Mesenchymal stem cell (in vitro differentiated cells and primary cell): ENCODE measurements at regions not wholly inside any gene's neighbourhood (a gene's known extent, or its start where the extent isn't known, plus 50 kb on each side); places are given as distances from the start of the nearest gene placed in this dataset.

Source experiments
- DNase-seq: peaks from one replicate; pipeline ENCODE4 v3.0.0-alpha.2; 2013
- H2AFZ ChIP-seq: one replicate; pipeline ENCODE4 v1.6.1; 2013; ENCODE audit warnings: low read depth, mild to moderate bottlenecking, control low read depth, inconsistent platforms, low read length, moderate library complexity
- H2AK5ac ChIP-seq: 2 replicates; pipeline ENCODE4 v1.6.1; 2013; ENCODE audit warnings: low read length, moderate library complexity, mild to moderate bottlenecking, inconsistent platforms; ENCODE audit not compliant: severe bottlenecking
- H2BK120ac ChIP-seq: one replicate; pipeline ENCODE4 v1.6.1; 2013; ENCODE audit warnings: low read depth, mild to moderate bottlenecking, inconsistent platforms, low read length, moderate library complexity
- H2BK12ac ChIP-seq, 2 experiments: one replicate each; pipeline ENCODE4 v1.6.1; 2013; ENCODE audit warnings: inconsistent platforms in 2 of 2, low read length in 2 of 2, mild to moderate bottlenecking in 2 of 2, moderate library complexity in 2 of 2, control low read depth in 1 of 2
- H2BK15ac ChIP-seq: one replicate; pipeline ENCODE4 v1.6.1; 2013; ENCODE audit warnings: mild to moderate bottlenecking, low read depth, inconsistent platforms; ENCODE audit not compliant: poor library complexity, severe bottlenecking
- H2BK5ac ChIP-seq: 2 replicates; pipeline ENCODE4 v1.6.1; 2013; ENCODE audit warnings: low read depth, mild to moderate bottlenecking, low read length, control low read depth, inconsistent platforms; ENCODE audit not compliant: poor library complexity, severe bottlenecking
- H3K14ac ChIP-seq, 2 experiments: one replicate each; pipeline ENCODE4 v1.6.1; 2013; ENCODE audit warnings: inconsistent platforms in 2 of 2, low read length in 2 of 2, control low read depth in 1 of 2, mild to moderate bottlenecking in 1 of 2, moderate library complexity in 1 of 2
- H3K18ac ChIP-seq, 2 experiments: one replicate each; pipeline ENCODE4 v1.6.1; 2013; ENCODE audit warnings: inconsistent platforms in 2 of 2, low read length in 2 of 2, control low read depth in 1 of 2, low read depth in 1 of 2, mild to moderate bottlenecking in 1 of 2
- H3K23ac ChIP-seq, 2 experiments: one replicate each; pipeline ENCODE4 v1.6.1; 2013; ENCODE audit warnings: inconsistent platforms in 2 of 2, low read length in 2 of 2, mild to moderate bottlenecking in 2 of 2, moderate library complexity in 2 of 2, control low read depth in 1 of 2
- H3K27ac ChIP-seq: 2 replicates; pipeline ENCODE4 v1.5.1; 2013; ENCODE audit warnings: mild to moderate bottlenecking, moderate library complexity, low read length, control low read depth, inconsistent platforms; ENCODE audit not compliant: poor library complexity, severe bottlenecking
- H3K27me3 ChIP-seq, 2 experiments: 2 replicates each; pipeline versions ENCODE4 v1.6.1 to v1.7.0; 2013; ENCODE audit warnings: low read length in 2 of 2, mild to moderate bottlenecking in 2 of 2, moderate library complexity in 2 of 2, control low read depth in 1 of 2, inconsistent platforms in 1 of 2; ENCODE audit not compliant: control insufficient read depth in 1 of 2, insufficient read depth in 1 of 2
- H3K36me3 ChIP-seq, 2 experiments: 2 replicates each; pipeline versions ENCODE4 v1.6.1 to v1.7.0; 2013; ENCODE audit warnings: low read length in 2 of 2, control low read depth in 1 of 2, inconsistent platforms in 1 of 2, low read depth in 1 of 2, mild to moderate bottlenecking in 1 of 2; ENCODE audit not compliant: insufficient read depth in 2 of 2, control insufficient read depth in 1 of 2
- H3K4ac ChIP-seq, 2 experiments: one replicate each; pipeline ENCODE4 v1.6.1; 2013; ENCODE audit warnings: inconsistent platforms in 2 of 2, low read length in 2 of 2, mild to moderate bottlenecking in 2 of 2, moderate library complexity in 2 of 2, control low read depth in 1 of 2, low read depth in 1 of 2
- H3K4me1 ChIP-seq: 2 replicates; pipeline ENCODE4 v1.6.1; 2013; ENCODE audit warnings: low read depth, low read length, control low read depth; ENCODE audit not compliant: control insufficient read depth, insufficient read depth
- H3K4me2 ChIP-seq: 2 replicates; pipeline ENCODE4 v1.6.1; 2013; ENCODE audit warnings: low read length, mild to moderate bottlenecking, inconsistent platforms; ENCODE audit not compliant: poor library complexity, severe bottlenecking
- H3K4me3 ChIP-seq, 2 experiments: 2 replicates each; pipeline versions ENCODE4 v1.5.1 to v1.7.0; 2013; ENCODE audit warnings: low read length in 2 of 2, mild to moderate bottlenecking in 2 of 2, control low read depth in 1 of 2, low read depth in 1 of 2; ENCODE audit not compliant: insufficient read depth in 1 of 2
- H3K79me1 ChIP-seq: replicated peaks from 2 replicates; pipeline ENCODE4 v1.6.1; 2013; ENCODE audit warnings: mild to moderate bottlenecking, control low read depth, low read length, inconsistent platforms; ENCODE audit not compliant: poor library complexity, severe bottlenecking
- H3K9ac ChIP-seq: 2 replicates; pipeline ENCODE4 v1.7.0; 2013; ENCODE audit warnings: mild to moderate bottlenecking, low read length, moderate library complexity
- H3K9me3 ChIP-seq: 2 replicates; pipeline ENCODE4 v1.7.0; 2013; ENCODE audit warnings: mild to moderate bottlenecking, low read length; ENCODE audit not compliant: control insufficient read depth
- H4K8ac ChIP-seq: one replicate; pipeline ENCODE4 v1.6.1; 2013; ENCODE audit warnings: inconsistent platforms, mild to moderate bottlenecking, low read length, moderate library complexity
- H4K91ac ChIP-seq: one replicate; pipeline ENCODE4 v1.6.1; 2013; ENCODE audit warnings: mild to moderate bottlenecking, low read length, inconsistent platforms
- WGBS: methylation state at CpG from one replicate; pipeline ENCODE4 v1.1.7; 2013; ENCODE audit warnings: mixed read lengths; 5-methylcytosine and 5-hydroxymethylcytosine counted together

DNA sequence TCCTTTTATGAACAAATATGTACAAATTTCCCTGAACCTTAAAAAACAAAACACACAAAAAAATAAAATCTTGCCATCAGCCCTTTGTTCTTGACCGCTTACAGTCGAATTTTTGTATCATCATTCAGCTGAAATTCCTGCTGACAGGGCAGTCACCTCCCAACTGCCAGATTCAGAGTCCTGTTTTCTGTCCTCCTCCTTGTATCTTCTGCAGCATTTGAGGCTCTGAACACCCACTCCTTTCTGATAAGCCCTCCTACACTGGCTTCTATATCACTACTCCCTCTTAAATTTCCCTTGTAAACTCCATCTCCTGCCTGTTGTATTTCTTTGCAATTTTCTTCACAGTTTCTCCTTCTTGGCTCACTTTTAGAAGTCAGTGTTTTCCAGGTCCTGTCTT is 77.8 kb upstream of the CCN6 start:
- no peaks in the 10 kb centered on the region for H3K4me1 ChIP-seq
- H3K36me3 ChIP-seq: no peaks in the 10 kb centered on the region
- H3K23ac ChIP-seq: no peak overlapping the region
- H3K4ac ChIP-seq: no peak overlapping the region
- H2AFZ ChIP-seq: no peak overlapping the region
- H3K14ac ChIP-seq: no peak overlapping the region
- peak overlapping the region; percentile 20 for H3K9ac ChIP-seq
- no peak overlapping the region for H3K27ac ChIP-seq
- no peak overlapping the region for H3K4me3 ChIP-seq
- WGBS: 87% methylated on average over 2 of the region's 2 CpGs
- no peak overlapping the region for H2BK5ac ChIP-seq
- no peak overlapping the region for H3K4me2 ChIP-seq
- no peaks in the 10 kb centered on the region for H3K27me3 ChIP-seq
- no peak overlapping the region for H2BK15ac ChIP-seq
- no peak overlapping the region for H2BK12ac ChIP-seq
- H3K79me1 ChIP-seq: no peaks in the 10 kb centered on the region
- H3K18ac ChIP-seq: no peak overlapping the region
- no peak for DNase-seq
- no peak overlapping the region for H4K8ac ChIP-seq
- H2BK120ac ChIP-seq: no peak overlapping the region
- H2AK5ac ChIP-seq: no peak overlapping the region
- no peaks in the 10 kb centered on the region for H3K9me3 ChIP-seq
- H4K91ac ChIP-seq: no peak overlapping the region

DNA sequence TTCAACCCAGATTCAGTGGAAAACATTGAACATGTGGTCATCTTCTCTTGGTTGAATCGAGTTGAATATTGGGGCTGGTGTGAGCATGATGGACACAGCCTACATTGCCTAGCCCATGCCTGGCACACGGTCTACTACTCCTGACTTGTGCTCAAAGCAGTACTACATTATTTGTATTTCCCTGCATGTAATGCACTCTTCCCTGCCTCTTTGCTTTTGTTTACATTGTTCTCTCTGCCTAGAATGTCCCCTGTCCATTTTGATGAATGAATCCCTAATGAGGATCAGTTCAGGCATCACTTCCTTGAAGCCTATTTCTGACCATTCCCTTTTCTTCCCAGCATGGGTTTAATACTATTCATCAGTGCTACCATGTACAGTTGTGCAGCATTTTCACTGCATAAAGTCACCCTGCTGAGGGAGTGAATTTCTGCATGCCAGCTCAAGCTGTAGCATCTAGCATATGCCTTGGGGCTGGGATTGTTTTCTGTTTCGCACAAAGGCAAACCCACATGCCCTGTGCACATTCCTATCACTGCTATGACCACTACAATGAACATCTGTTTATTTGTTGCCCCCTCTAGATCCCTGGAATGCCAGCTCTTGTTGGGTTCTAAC is 75.3 kb upstream of the CCN6 start:
- H3K9me3 ChIP-seq: no peaks in the 10 kb centered on the region
- no peak overlapping the region for H3K4me3 ChIP-seq
- no peak overlapping the region for H2BK12ac ChIP-seq
- DNase-seq: peak; percentile 52
- no peaks in the 10 kb centered on the region for H3K79me1 ChIP-seq
- H2BK5ac ChIP-seq: no peak overlapping the region
- no peaks in the 10 kb centered on the region for H3K27me3 ChIP-seq
- no peak overlapping the region for H3K4ac ChIP-seq
- no peak overlapping the region for H2AFZ ChIP-seq
- no peak overlapping the region for H2BK120ac ChIP-seq
- no peak overlapping the region for H3K27ac ChIP-seq
- no peaks in the 10 kb centered on the region for H3K36me3 ChIP-seq
- 83% methylated on average over 2 of the region's 3 CpGs for WGBS
- H2AK5ac ChIP-seq: no peak overlapping the region
- no peak overlapping the region for H2BK15ac ChIP-seq
- peak overlapping the region in 1 of 2 experiments; percentile 25 for H3K18ac ChIP-seq
- H4K8ac ChIP-seq: no peak overlapping the region
- no peaks in the 10 kb centered on the region for H3K4me1 ChIP-seq
- no peak overlapping the region for H3K14ac ChIP-seq
- H3K4me2 ChIP-seq: no peak overlapping the region
- H3K9ac ChIP-seq: no peak overlapping the region
- no peak overlapping the region for H3K23ac ChIP-seq
- no peak overlapping the region for H4K91ac ChIP-seq

DNA sequence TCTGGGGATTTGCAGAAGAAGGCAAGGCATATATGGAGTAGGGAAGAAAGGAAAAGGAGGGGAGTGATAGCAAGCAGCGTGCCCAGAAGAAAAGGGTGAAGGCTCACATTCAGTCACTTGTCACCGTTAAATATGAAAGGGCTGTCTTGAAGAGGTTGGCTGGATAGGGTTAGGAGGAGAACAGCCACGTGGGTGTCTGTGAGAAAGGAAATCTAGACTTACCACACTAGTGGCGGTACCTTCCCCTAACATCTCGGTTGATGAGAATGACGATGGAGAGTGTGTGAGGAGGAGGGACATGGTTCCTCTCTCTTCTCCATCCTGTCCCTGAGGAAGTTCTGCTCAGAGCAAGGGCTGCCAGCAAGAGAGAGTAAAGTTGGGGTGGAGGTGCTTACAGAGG is 74.3 kb upstream of the CCN6 start:
- DNase-seq: no peak
- no peaks in the 10 kb centered on the region for H3K9me3 ChIP-seq
- H3K14ac ChIP-seq: peak overlapping the region in 1 of 2 experiments; percentile 26
- no peaks in the 10 kb centered on the region for H3K27me3 ChIP-seq
- H2BK5ac ChIP-seq: no peak overlapping the region
- H3K23ac ChIP-seq: no peak overlapping the region
- no peaks in the 10 kb centered on the region for H3K4me1 ChIP-seq
- H4K8ac ChIP-seq: no peak overlapping the region
- H3K27ac ChIP-seq: no peak overlapping the region
- H3K4me2 ChIP-seq: no peak overlapping the region
- H2BK12ac ChIP-seq: peak overlapping the region in 1 of 2 experiments; percentile 49
- H3K18ac ChIP-seq: peak overlapping the region in 1 of 2 experiments; percentile 67
- no peak overlapping the region for H4K91ac ChIP-seq
- no peak overlapping the region for H2AFZ ChIP-seq
- peak overlapping the region in 1 of 2 experiments; percentile 35 for H3K4ac ChIP-seq
- peak overlapping the region; percentile 34 for H2BK15ac ChIP-seq
- H3K4me3 ChIP-seq: peak overlapping the region in 1 of 2 experiments; percentile 4
- no peak overlapping the region for H2BK120ac ChIP-seq
- no peaks in the 10 kb centered on the region for H3K79me1 ChIP-seq
- H3K36me3 ChIP-seq: no peaks in the 10 kb centered on the region
- no peak overlapping the region for H2AK5ac ChIP-seq
- WGBS: 97% methylated on average over 6 of the region's 6 CpGs
- peak overlapping the region; percentile 70 for H3K9ac ChIP-seq

DNA sequence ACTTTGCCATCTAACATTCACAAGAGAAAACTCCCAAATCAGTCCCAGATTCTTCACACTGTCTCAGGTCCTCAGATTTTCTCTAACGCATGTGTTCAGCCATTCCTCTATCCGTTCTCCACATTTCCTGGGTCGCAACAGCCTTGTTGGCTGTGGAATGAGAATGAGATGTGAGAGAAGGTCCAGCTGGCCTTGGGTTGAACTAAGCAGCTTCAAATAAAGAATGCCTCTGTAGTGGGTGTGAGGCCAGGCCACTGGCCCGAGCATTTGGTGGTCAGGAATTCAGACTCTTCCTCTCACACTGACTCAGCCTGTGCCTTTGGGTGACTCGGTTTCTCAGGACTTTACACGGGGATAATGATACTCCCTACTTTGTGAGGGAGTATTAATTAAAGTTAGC is 73.8 kb upstream of the CCN6 start:
- H3K18ac ChIP-seq: no peak overlapping the region
- no peak overlapping the region for H3K23ac ChIP-seq
- H2BK5ac ChIP-seq: no peak overlapping the region
- H2BK120ac ChIP-seq: no peak overlapping the region
- no peaks in the 10 kb centered on the region for H3K9me3 ChIP-seq
- no peak overlapping the region for H2AFZ ChIP-seq
- no peaks in the 10 kb centered on the region for H3K36me3 ChIP-seq
- DNase-seq: no peak
- no peak overlapping the region for H3K14ac ChIP-seq
- no peaks in the 10 kb centered on the region for H3K4me1 ChIP-seq
- no peak overlapping the region for H3K4ac ChIP-seq
- H2BK15ac ChIP-seq: no peak overlapping the region
- H3K9ac ChIP-seq: peak overlapping the region; percentile 70
- H4K91ac ChIP-seq: no peak overlapping the region
- H3K4me3 ChIP-seq: peak overlapping the region in 1 of 2 experiments; percentile 7
- 87% methylated on average over 6 of the region's 6 CpGs for WGBS
- H3K27ac ChIP-seq: no peak overlapping the region
- peak overlapping the region in 1 of 2 experiments; percentile 11 for H2BK12ac ChIP-seq
- H2AK5ac ChIP-seq: no peak overlapping the region
- no peaks in the 10 kb centered on the region for H3K79me1 ChIP-seq
- no peak overlapping the region for H4K8ac ChIP-seq
- H3K27me3 ChIP-seq: no peaks in the 10 kb centered on the region
- no peak overlapping the region for H3K4me2 ChIP-seq
